ENCODE measurements at regions not wholly inside any gene's neighbourhood (a gene's known extent, or its start where the extent isn't known, plus 50 kb on each side); places are given as distances from the start of the nearest gene placed in this dataset.

GRCh38 chr16:87125206-87126155 lies 191.7 kb downstream of the C16orf95 start:
- Histone ChIP-seq H3K36me3 (no peaks in the 10 kb centered on the region), H3K9me3 (peaks cover 0 to 7% of the 10 kb centered on the region in 2 donors), H3K4me1 (peaks cover 0 to 5% of the 10 kb centered on the region in 2 donors), H3K4me3 (no peak overlapping the region), H3K27ac (no peak overlapping the region), H3K27me3 (no peaks in the 10 kb centered on the region)
- no peak for DNase-seq (ENCODE audit: low spot score in 2 of 2)
- no peak for TF ChIP-seq POLR2AphosphoS5 (IDR thresholded peaks at IDR 0.05)
- intact Hi-C loops (cut with DNase I; ENCODE audit: low total_unique reads): no loop called here

- Histone ChIP-seq H3K4me3 (peak overlapping the region in 1 of 3 donors; percentile 36), H3K36me3 (no peaks in the 10 kb centered on the region), H3K27me3 (no peaks in the 10 kb centered on the region), H3K4me1 (peaks cover 0 to 5% of the 10 kb centered on the region in 2 donors), H3K9me3 (peaks cover 0 to 7% of the 10 kb centered on the region in 2 donors), H3K27ac (no peak overlapping the region)
- DNase-seq (ENCODE audit: low spot score in 2 of 2): no peak
- intact Hi-C loops (cut with DNase I; ENCODE audit: low total_unique reads): no loop called here
- TF ChIP-seq CTCF (IDR thresholded peaks at IDR 0.05) (no peak), POLR2A (IDR thresholded peaks at IDR 0.05) (no peak), POLR2AphosphoS5 (IDR thresholded peaks at IDR 0.05) (no peak)
Measured at GRCh38 chr16:87126403-87127025, 190.7 kb downstream of the C16orf95 start.

GRCh38 chr16:87127061-87127765 lies 190.0 kb downstream of the C16orf95 start:
- no peak for DNase-seq (ENCODE audit: low spot score in 2 of 2)

GRCh38 chr16:87127766-87128147 lies 189.4 kb downstream of the C16orf95 start:
- intact Hi-C loops (cut with DNase I; ENCODE audit: low total_unique reads): no loop called here

More at GRCh38 chr16:87127061-87127765, 190.0 kb downstream of the C16orf95 start:
- intact Hi-C loops (cut with DNase I; ENCODE audit: low total_unique reads): no loop called here
- H3K27ac ChIP-seq: peak overlapping the region in 1 of 2 donors; percentile 45
- TF ChIP-seq CTCF (IDR thresholded peaks at IDR 0.05) (no peak), POLR2A (IDR thresholded peaks at IDR 0.05) (no peak), POLR2AphosphoS5 (IDR thresholded peaks at IDR 0.05) (no peak)
- peaks cover 0 to 5% of the 10 kb centered on the region in 2 donors for H3K4me1 ChIP-seq
- H3K9me3 ChIP-seq: peaks cover 0 to 7% of the 10 kb centered on the region in 2 donors
- no peaks in the 10 kb centered on the region for H3K36me3 ChIP-seq
- H3K27me3 ChIP-seq: no peaks in the 10 kb centered on the region
- peak overlapping the region in 1 of 3 donors; percentile 36 for H3K4me3 ChIP-seq

More at GRCh38 chr16:87127766-87128147, 189.4 kb downstream of the C16orf95 start:
- Histone ChIP-seq H3K4me3 (no peak overlapping the region), H3K4me1 (peaks cover 0 to 5% of the 10 kb centered on the region in 2 donors), H3K9me3 (peaks cover 0 to 7% of the 10 kb centered on the region in 2 donors), H3K36me3 (no peaks in the 10 kb centered on the region), H3K27me3 (no peaks in the 10 kb centered on the region), H3K27ac (peak overlapping the region in 1 of 2 donors; percentile 45)
- TF ChIP-seq POLR2AphosphoS5 (IDR thresholded peaks at IDR 0.05): no peak
- TF ChIP-seq CTCF (IDR thresholded peaks at IDR 0.05): no peak
- TF ChIP-seq POLR2A (IDR thresholded peaks at IDR 0.05): no peak
- DNase-seq (ENCODE audit: low spot score in 2 of 2): no peak
